GM19467 (cell line): ENCODE measurements at regions not wholly inside any gene's neighbourhood (a gene's known extent, or its start where the extent isn't known, plus 50 kb on each side); places are given as distances from the start of the nearest gene placed in this dataset.
"Not testable (repeated sequence)": the region's sequence is repeated elsewhere in the genome, so short reads cannot be mapped to it uniquely, and the experiment has no call there.

ENCODE experiments used
- ATAC-seq: cut with Tn5 transposase; IDR thresholded peaks from one replicate; pipeline ENCODE4 v1.9.1; 2021; ENCODE audit warnings: mild to moderate bottlenecking, moderate library complexity; ENCODE audit not compliant: unreplicated experiment

GRCh38 chr18:42378854-42379253 lies 423.8 kb downstream of the PIK3C3 start:
- not testable (repeated sequence) for ATAC-seq

- ATAC-seq: not testable (repeated sequence)
Measured at GRCh38 chr18:42381236-42381635, 426.2 kb downstream of the PIK3C3 start.

GRCh38 chr18:42392416-42392815 lies 437.4 kb downstream of the PIK3C3 start:
- no peak for ATAC-seq

DNA sequence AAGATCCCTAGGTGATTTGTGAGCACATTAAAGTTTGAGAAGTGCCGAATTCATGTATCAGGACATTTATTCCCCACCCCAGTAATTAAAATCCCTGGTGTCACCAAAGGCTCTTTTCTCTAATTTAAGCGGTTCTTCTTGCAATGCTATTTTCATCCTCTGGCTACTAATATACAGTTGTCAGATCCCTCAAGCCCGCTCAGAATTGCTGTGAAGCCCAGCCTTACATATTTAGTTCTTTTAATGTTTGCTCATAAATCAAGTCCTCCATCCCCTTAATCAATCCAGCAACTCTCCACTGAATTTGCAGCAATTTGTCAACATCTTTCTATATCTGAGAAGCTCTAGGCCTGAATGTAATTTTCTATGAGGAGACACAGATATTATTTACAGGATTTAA lies 437.9 kb downstream of the PIK3C3 start:
- ATAC-seq: no peak

DNA sequence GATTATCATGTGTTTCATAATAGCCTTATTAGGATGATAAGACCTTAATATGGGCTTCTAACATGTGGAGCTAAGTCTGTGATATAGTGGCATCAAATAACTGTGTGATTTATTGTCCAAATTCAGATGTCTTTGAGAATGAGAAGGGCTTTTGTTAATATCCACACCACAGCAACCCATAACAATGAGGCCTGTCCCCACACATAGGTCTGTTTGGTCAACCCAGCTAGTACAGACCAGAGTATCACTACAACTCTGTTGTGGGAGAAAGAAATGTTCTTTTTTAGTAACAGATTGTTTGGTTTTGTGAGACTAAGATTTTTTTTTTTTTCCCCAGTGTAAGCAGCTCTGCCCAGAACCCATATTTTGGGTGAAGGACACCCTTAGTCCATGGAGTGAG lies 439.2 kb downstream of the PIK3C3 start:
- ATAC-seq: no peak

DNA sequence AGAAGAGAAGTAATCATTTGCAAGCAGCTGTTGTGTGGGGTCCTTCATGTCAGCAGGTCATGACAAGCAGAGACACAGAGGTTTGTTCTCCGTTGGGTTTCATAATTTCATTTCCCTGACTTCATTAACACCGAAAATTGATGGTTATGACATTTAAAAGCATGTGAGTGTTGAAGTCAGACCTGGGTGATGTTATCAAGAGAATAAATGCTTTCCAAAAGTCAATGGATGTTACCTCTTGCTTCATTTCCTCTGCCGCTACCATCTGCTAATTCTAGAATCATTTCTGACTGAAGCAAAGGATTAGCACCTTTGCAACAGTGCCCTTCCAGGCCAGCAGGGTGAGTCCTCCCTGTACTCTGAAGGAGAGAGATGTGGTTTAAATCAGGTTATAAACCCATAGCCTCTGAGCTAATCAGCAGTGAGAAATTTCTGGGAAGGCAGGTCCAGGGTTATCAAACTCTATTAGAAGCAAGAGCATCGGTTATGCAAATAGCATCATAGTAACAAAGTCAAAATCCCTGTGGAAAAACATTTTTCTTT lies 446.2 kb downstream of the PIK3C3 start:
- no peak for ATAC-seq

GRCh38 chr18:42404151-42404550 lies 449.1 kb downstream of the PIK3C3 start:
- no peak for ATAC-seq

DNA sequence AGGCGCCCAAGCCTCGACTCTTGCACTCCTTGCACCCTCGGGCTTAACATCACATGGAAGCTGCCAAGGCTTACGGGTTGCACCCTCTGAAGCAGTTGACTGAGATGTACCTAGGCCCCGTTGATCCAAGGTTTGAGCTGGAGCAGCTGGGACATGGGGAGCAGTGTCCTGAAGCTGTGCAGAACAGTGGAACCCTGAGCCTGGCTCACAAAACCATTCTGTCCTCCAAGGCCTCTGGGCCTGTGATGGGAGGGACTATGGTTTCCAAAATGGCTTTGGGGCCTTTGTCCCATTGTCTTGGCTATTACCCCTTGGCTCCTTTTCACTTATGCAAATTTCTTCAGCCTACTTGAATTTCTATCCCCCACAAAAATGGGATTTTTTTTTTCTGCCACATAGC lies 454.0 kb downstream of the PIK3C3 start:
- no peak for ATAC-seq

- no peak for ATAC-seq
Measured at GRCh38 chr18:42412281-42412680, 457.2 kb downstream of the PIK3C3 start.

DNA sequence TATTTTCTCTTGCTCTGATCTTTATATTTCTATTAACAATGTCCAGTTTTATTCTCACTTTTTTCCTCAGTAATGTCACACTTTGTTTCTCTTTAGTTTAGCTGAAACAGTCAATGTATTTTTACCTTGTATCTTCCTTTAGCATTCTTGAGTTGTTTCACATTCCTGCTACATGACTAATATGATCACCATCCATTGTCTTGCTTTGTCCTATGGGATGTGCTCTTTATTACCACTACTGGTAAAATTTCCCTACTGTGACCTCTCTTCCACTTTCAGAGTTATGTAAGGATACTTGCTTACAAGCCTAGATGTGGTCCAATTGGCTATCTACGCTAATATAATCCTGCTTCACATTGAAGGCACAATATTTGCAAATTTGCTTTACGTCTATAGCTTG lies 457.9 kb downstream of the PIK3C3 start:
- ATAC-seq: no peak

DNA sequence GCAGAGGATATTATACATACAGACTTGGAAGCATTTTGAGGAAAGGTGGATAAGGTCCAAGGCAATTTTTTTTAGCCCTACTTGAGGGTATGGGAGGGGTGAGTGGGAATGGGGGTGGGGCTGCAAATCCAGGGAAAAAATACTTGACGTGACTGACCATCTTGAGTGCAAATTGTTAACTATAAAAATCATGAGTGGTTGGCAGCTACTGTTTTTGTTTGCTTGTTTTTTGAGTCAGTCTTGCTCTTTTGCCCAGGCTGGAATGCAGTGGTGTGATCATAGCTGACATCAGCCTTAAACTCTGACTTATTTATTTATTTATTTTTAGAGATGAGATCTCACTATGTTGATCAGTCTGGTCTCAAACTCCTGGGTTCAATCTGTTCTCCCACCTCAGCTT lies 458.8 kb downstream of the PIK3C3 start:
- no peak for ATAC-seq

- ATAC-seq: no peak
Measured at GRCh38 chr18:42414756-42415454, 459.9 kb downstream of the PIK3C3 start.

GRCh38 chr18:42417189-42417588 lies 462.2 kb downstream of the PIK3C3 start:
- ATAC-seq: no peak

DNA sequence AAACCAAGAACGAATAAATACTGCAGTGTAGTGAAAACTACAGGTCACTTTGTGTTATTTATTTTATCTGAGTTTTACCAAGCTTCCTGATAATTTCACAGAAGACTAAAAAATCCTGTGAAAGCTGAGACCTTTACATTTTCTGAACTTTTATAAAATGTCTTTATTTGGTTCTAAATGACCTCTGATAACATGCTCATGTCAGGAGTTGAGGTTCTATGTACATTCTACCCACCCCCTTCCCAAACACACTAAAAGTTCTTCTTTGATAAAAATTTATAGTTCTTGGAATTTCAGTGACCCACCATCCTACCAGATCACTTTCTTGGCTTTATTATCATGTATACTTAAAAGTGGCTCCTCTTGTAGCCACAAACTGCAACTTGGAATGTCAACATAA lies 463.1 kb downstream of the PIK3C3 start:
- no peak for ATAC-seq

DNA sequence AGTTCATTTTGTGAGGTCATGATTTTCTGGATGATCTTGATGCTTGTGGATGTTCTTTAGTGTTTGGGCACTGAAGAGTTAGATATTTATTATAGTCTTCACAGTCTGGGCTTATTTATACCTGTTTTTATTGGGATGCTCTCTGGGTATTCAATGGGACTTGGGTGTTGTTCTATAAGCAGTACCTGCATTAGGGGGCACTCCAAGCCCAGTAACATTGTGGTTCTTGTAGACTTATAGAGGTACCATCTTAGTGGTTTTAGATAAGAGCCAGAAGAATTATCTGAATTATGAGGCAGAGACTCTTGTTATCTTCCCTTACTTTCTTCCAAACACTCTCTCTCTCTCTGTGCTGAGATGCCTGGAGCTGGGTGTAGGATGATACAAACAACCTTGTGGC lies 470.0 kb downstream of the PIK3C3 start:
- ATAC-seq: no peak

- ATAC-seq: no peak
Measured at GRCh38 chr18:42426496-42427015, 471.5 kb downstream of the PIK3C3 start.

GRCh38 chr18:42429196-42429595 lies 474.2 kb downstream of the PIK3C3 start:
- no peak for ATAC-seq

DNA sequence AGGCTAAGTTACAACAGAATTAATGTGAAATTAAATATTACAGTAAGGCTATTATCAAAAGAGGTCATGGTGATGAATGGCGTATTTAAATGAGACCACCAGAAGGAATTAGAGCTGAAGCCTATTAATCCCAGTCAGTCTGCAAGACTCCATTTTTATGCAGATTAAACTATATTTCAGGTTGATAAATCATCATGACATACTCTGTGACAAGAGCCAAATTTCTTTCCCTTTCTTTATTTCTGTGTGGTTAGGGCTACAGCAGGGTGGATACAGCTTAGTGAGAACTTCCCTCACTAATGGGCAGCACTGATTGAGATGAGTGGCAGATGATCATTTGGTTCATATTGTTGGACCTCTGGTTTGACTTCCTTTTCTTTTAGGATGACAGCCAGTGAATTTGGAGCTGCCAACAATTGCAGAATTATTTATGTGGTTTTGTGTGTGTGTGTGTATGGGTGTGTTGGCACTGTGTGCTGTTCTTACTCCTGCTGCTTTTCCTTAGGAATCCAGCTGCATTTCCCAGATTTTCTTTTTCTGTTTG lies 481.3 kb downstream of the PIK3C3 start:
- no peak for ATAC-seq

- ATAC-seq: no peak
Measured at GRCh38 chr18:42437001-42437400, 482.0 kb downstream of the PIK3C3 start.

DNA sequence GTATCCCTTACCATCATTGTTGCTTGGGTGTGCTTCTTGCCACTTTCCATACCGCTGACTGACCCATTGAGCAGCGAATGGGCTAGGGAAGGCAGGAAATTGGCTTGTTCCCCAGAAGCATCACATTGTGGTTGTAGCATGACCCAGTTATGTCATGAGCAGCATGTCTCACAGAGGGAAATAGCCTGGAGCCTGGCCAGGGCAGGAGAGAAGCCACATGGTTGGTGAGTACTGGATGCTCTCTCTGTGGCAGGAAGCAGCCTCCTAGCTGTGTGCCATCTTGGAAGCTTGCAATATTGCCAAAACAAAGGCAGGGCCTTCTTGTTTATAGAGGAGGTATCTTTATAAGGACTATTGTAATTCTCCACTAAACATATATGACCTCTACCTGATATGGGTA lies 482.6 kb downstream of the PIK3C3 start:
- no peak for ATAC-seq

- no peak for ATAC-seq
Measured at GRCh38 chr18:42442656-42443055, 487.6 kb downstream of the PIK3C3 start.

DNA sequence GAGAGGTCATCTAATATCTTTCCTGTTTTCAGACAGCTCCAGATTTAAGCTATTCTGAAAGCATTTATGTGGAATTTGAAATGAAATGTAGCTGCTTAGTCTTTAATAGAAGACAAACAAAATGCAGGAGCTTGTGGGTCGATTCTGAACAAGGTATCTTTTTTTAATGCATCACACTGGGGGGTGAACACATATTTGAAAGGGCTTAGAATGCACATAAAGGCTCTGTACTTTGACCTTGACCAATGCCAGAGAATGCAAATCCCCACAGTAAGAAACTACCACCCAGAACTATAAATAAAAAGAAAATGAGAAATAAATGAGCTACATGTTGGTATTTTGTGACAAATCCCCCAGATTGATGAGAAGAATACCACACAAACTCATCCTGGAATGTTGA lies 489.3 kb downstream of the PIK3C3 start:
- no peak for ATAC-seq
